Suprapubic skin (tissue), 4 donors: ENCODE measurements at regions not wholly inside any gene's neighbourhood (a gene's known extent, or its start where the extent isn't known, plus 50 kb on each side); places are given as distances from the start of the nearest gene placed in this dataset.

Source experiments
- DNase-seq, 2 donors: peaks; one replicate each; pipeline ENCODE4 v3.0.0-alpha.2; 2019; ENCODE audit warnings: low spot score in 2 of 2
- H3K27ac ChIP-seq: fragments of 200-600 bp; sonication (generic); one replicate; pipeline ENCODE4 v1.5.1; 2019
- H3K27me3 ChIP-seq: fragments of 200-600 bp; sonication (generic); one replicate; pipeline ENCODE4 v1.5.1; 2019
- H3K36me3 ChIP-seq: fragments of 200-600 bp; sonication (generic); one replicate; pipeline ENCODE4 v1.5.1; 2019
- H3K4me1 ChIP-seq: fragments of 200-600 bp; sonication (generic); one replicate; pipeline ENCODE4 v1.5.1; 2019
- H3K4me3 ChIP-seq: fragments of 200-600 bp; sonication (generic); one replicate; pipeline ENCODE4 v1.5.1; 2019; ENCODE audit warnings: mild to moderate bottlenecking
- H3K9me3 ChIP-seq: fragments of 200-600 bp; sonication (generic); one replicate; pipeline ENCODE4 v1.5.1; 2019
- CTCF ChIP-seq, 2 donors: fragments of 200-600 bp in 1 of 2; fragments of 450-650 bp in 1 of 2; sonication (generic) in 1 of 2; IDR thresholded peaks; one replicate each; pipeline ENCODE4 v1.5.1; 2016 to 2019; ENCODE audit warnings: antibody characterized with exemption in 2 of 2, mild to moderate bottlenecking in 1 of 2, moderate library complexity in 1 of 2
- EP300 ChIP-seq: sonication (generic); formaldehyde crosslinking; IDR thresholded peaks from one replicate; pipeline ENCODE4 v1.6.1; 2017; ENCODE audit warnings: antibody characterized with exemption
- POLR2A ChIP-seq, 2 donors: fragments of 450-650 bp; IDR thresholded peaks; one replicate each; pipeline ENCODE4 v1.6.1; 2017; ENCODE audit warnings: antibody characterized with exemption in 2 of 2, mild to moderate bottlenecking in 2 of 2, moderate library complexity in 2 of 2
- POLR2AphosphoS5 ChIP-seq, 3 donors: sonication (generic); formaldehyde crosslinking; IDR thresholded peaks; one replicate each; pipeline ENCODE4 v1.6.1; 2017; ENCODE audit warnings: antibody characterized with exemption in 3 of 3
- WGBS: methylation state at CpG from one replicate; pipeline ENCODE4 v1.1.5; 2018; 5-methylcytosine and 5-hydroxymethylcytosine counted together

- Histone ChIP-seq H3K4me1 (peaks cover 28% of the 10 kb centered on the region), H3K4me3 (no peak overlapping the region), H3K9me3 (no peaks in the 10 kb centered on the region), H3K27ac (no peak overlapping the region), H3K36me3 (no peaks in the 10 kb centered on the region), H3K27me3 (no peaks in the 10 kb centered on the region)
- DNase-seq = peak in 1 of 2 donors; percentile 33
- TF ChIP-seq CTCF (IDR thresholded peaks at IDR 0.05) (no peak), POLR2A (IDR thresholded peaks at IDR 0.05) (no peak), EP300 (no peak), POLR2AphosphoS5 (IDR thresholded peaks at IDR 0.05) (no peak)
- WGBS = 94% methylated on average over 5 of the region's 5 CpGs
Observed at GRCh38 chr2:120853306-120854013, 117.8 kb downstream of the GLI2 start.

- Histone ChIP-seq H3K36me3 (no peaks in the 10 kb centered on the region), H3K27ac (no peak overlapping the region), H3K4me3 (no peak overlapping the region), H3K9me3 (no peaks in the 10 kb centered on the region), H3K4me1 (peaks cover 33% of the 10 kb centered on the region), H3K27me3 (no peaks in the 10 kb centered on the region)
- peak in 1 of 2 donors; percentile 52 for DNase-seq
- TF ChIP-seq POLR2AphosphoS5 (IDR thresholded peaks at IDR 0.05) = no peak
- TF ChIP-seq CTCF (IDR thresholded peaks at IDR 0.05) = no peak
- no peak for TF ChIP-seq POLR2A (IDR thresholded peaks at IDR 0.05)
- TF ChIP-seq EP300 = no peak
- WGBS = 89% methylated on average over 4 of the region's 7 CpGs
Observed at GRCh38 chr2:120854014-120854620, 118.4 kb downstream of the GLI2 start.

GRCh38 chr2:120854766-120855530 is 119.3 kb downstream of the GLI2 start:
- TF ChIP-seq POLR2AphosphoS5 (IDR thresholded peaks at IDR 0.05) = no peak
- TF ChIP-seq EP300 = no peak
- no peak for TF ChIP-seq POLR2A (IDR thresholded peaks at IDR 0.05)
- no peak for TF ChIP-seq CTCF (IDR thresholded peaks at IDR 0.05)
- DNase-seq = peak in 1 of 2 donors; percentile 35
- H3K4me3 ChIP-seq = no peak overlapping the region
- 83% methylated on average over 9 of the region's 10 CpGs for WGBS
- no peaks in the 10 kb centered on the region for H3K36me3 ChIP-seq
- no peaks in the 10 kb centered on the region for H3K9me3 ChIP-seq
- no peak overlapping the region for H3K27ac ChIP-seq
- peaks cover 39% of the 10 kb centered on the region for H3K4me1 ChIP-seq
- no peaks in the 10 kb centered on the region for H3K27me3 ChIP-seq

DNA sequence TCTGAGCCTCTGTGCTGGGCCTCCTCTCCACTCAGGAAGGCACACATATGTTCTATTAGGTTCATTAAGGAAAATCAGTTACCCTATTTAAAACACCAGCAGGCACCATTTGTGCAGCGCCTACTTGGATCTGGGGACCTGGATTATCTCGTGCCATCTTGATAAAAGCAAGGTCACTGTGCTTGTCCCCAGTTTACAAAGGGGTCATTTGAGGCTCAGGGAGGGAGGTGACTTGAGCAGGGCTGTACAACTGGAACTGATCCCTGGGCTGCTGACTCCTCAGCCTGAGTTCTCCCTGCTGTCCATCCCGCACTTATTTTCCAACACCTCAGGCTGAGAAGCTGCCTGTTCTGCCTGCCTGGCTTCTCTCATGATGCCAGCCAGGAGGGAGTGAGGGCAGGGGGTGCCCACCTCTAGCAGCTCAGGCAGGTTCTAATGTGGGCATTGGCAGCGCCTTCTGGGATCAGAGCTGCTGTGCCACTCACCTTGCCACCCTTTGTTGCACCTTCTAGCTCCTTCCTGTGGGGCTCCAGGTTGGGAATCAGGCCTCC is 120.3 kb downstream of the GLI2 start:
- Histone ChIP-seq H3K27ac (no peak overlapping the region), H3K36me3 (no peaks in the 10 kb centered on the region), H3K27me3 (no peaks in the 10 kb centered on the region), H3K4me3 (no peak overlapping the region), H3K9me3 (no peaks in the 10 kb centered on the region), H3K4me1 (peaks cover 36% of the 10 kb centered on the region)
- peak in 1 of 2 donors; percentile 24 for DNase-seq
- WGBS = 81% methylated on average over 4 of the region's 4 CpGs
- TF ChIP-seq POLR2AphosphoS5 (IDR thresholded peaks at IDR 0.05) = no peak
- TF ChIP-seq EP300 = no peak
- no peak for TF ChIP-seq POLR2A (IDR thresholded peaks at IDR 0.05)
- no peak for TF ChIP-seq CTCF (IDR thresholded peaks at IDR 0.05)
